GM21423 (cell line): ENCODE measurements at regions not wholly inside any gene's neighbourhood (a gene's known extent, or its start where the extent isn't known, plus 50 kb on each side); places are given as distances from the start of the nearest gene placed in this dataset.
"Not testable (repeated sequence)": the region's sequence is repeated elsewhere in the genome, so short reads cannot be mapped to it uniquely, and the experiment has no call there.

Experiments
- ATAC-seq: cut with Tn5 transposase; IDR thresholded peaks from one replicate; pipeline ENCODE4 v1.9.1; 2021; ENCODE audit warnings: mild to moderate bottlenecking, moderate library complexity; ENCODE audit not compliant: unreplicated experiment

DNA sequence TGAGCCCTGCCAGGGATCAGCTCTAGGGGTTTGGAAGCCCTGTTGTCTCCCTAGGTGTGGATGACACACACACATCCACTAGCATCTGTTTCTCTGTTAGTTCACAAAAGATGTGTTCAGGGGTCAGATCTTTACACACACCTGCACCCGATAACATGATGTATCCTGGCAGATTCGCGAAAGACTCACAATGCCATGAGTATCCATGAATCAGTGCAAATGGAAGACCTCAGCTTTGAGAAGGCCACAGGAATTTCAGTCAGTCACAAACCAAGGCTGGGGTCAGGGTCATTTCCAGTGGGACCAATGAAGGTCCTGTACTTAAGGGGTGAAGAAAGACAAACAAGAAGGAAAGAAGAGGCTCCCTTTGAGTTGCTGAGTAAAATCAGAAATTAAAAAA, 898.2 kb downstream of the UQCRFS1 start:
- no peak for ATAC-seq

DNA sequence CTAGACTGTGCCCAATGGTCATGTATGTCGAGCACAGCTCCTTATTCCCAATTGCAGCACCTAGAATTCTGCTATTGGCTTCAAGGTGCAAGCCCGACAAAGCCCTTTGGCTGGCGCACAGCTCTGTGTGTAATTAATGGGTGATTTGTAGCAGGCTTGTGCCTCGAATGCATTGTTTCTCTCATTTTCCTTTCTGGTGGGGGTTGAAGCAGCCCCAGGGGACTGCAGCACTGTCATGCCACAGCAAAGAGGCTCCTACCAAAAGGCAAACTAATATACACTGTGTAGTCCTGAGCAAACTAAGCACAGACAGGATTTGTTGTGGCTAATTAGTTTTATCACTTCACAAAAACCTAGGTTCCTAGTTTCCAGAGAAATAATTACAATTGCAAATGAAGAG, 898.7 kb downstream of the UQCRFS1 start:
- ATAC-seq, result no peak

DNA sequence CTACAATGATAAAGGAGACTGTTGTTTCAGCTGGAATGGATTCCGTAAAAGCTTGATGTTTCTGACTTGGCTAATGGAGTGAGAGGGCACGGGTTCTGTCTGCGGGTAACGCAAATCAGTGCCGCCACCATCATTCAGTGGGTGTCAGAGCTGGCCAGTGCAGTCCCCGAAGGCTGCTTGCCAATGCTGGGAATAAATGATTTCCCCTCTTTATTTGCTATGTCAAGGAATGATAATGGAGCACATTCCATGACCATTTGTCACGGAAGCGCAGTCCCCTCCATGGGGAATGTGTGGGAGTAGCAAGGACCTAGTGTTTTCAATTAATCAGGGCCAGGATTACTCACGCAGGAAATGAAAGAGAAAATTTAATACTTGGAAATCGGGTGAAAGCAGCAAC, 899.3 kb downstream of the UQCRFS1 start:
- ATAC-seq, result no peak

DNA sequence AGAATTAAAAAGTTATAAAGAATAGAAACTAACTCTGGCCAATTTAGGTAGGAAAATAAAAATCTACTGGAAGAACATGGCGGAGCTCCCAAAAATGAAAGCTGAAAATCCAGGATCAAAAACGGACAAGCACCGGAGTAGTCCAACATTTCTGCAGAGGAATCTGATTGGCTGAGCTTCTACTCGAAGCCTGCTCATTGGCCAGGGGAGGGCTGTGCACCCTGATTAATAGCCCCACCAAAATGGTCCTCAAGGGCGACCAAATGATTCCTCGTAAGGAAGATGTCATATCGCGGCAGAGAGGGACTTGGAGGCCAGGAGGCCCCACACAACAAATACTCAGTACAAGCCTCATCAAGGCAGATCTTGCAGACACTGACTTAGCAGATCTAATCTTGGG, 900.7 kb downstream of the UQCRFS1 start:
- no peak for ATAC-seq

DNA sequence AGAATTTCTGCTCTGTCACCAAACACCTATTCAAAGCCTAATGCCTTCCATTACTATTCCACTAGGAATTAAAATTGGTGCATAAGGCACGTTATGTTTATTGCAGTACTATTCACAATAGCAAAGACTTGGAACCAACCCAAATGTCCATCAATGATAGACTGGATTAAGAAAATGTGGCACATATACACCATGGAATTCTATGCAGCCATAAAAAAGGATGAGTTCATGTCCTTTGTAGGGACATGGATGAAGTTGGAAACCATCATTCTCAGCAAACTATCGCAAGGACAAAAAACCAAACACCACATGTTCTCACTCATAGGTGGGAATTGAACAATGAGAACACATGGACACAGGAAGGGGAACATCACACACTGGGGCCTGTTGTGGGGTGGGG, 902.1 kb downstream of the UQCRFS1 start:
- not testable (repeated sequence) for ATAC-seq

DNA sequence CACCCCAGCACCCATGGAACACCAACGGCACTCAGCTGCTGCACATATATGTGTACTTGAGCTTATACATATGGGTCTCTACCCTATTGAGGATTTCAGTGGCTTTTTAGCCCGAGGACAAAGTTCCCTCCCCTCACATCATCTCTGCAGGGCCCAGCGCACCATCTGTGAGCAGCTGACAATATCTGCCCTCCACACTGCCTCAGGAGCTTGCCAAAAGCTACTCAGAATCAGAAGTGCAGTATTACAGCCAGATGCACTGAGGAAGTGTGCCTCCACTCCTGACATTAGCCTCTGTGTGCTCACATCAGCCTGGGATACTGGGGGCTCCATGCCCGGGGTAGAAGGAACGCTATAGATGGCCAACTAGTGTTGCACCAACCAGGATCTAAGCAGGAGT, 903.9 kb downstream of the UQCRFS1 start:
- ATAC-seq, result no peak

DNA sequence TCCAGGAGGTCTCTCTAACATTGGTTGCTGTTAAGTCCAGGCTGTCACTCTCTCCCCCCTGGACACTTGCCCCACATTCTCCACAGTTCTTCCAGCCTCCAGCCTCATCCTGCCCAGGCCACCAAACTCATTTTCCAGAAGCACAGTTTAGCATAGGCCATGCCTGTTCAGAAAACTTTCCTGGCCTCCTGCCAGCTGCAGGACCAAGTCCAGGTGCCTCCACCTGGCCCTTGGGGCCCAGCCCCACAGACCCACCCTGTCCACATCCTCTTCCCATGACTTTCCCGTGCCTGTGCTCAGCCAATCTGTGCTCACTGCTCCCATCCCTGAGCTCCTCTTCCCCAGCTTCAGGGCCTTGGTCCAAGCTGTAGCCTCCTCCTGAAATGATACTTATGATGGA, 905.0 kb downstream of the UQCRFS1 start:
- ATAC-seq, result no peak

DNA sequence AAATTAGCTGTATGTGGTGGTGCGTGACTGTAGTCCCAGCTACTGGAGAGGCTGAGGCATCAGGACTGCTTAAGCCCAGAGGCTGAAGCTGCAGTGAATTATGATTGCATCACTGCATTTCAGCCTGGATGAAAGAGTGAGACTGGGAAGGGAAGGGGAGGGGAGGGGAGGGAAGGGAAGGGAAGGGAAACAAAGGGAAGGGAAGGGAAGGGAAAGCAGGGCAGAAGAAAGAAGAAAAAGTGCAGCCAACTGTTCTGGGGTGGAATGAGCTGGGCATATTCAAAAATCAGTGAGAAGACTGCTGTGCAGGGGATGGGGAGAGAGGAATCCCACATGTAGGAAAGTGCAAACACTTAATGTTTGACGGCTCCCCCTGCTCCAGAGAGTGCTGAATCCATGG, 905.5 kb downstream of the UQCRFS1 start:
- no peak for ATAC-seq

DNA sequence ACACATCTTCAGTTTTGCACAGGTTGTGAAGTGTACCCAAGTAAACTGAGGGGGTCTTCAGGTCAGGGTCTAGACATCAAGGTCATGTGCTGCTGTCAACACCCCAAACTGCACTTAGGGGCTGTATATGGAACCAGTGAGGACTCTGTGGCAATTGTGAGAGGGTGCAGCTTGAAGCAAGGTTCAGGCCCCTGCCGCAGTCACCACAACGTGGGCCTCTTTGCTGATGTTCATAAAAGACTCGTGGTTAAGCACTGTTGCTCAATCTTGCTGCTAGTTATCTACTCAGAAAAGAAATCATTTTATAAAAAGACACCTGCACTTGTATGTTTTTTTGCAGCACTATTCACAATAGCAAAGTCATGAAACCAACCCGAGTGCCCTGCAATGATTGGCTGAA, 907.4 kb downstream of the UQCRFS1 start:
- no peak for ATAC-seq

DNA sequence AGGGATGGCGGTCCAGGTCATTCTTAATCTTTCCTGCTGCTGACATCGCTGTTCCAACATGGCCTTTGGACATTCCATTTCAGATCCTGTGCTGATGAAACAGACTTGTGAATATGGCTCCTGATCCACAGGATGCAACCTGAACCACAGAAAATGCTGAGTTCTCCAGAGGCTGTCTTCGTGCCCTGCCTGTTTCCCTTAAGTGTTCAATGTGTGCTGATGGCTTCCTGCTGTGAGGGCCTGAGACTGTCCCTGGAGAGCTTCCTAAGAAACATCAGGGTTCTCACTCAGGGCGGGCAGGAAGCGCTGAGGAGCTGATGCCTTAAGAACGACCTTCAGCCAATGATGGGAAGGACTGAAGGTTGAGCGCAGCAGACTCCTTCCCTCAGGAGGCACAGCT, 909.4 kb downstream of the UQCRFS1 start:
- ATAC-seq, result no peak

DNA sequence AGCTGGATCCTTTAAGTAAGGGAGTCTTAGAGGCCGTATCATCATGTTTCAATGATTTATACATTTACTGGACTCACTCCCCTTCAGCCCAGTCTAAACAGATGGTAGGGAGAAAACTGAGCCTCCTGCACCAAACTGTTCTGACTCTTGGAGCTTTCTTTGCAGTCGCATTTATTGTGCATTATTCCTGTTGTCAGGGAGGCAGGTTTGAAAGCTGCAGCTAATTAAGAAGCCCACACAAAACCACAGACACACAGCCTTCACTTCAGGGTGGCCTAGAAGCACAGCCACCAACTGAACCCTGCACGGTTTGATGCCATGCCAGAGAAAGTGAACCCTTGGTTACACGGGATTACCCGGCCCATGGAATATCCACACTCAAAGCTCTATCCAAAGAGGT, 911.0 kb downstream of the UQCRFS1 start:
- ATAC-seq, result no peak

DNA sequence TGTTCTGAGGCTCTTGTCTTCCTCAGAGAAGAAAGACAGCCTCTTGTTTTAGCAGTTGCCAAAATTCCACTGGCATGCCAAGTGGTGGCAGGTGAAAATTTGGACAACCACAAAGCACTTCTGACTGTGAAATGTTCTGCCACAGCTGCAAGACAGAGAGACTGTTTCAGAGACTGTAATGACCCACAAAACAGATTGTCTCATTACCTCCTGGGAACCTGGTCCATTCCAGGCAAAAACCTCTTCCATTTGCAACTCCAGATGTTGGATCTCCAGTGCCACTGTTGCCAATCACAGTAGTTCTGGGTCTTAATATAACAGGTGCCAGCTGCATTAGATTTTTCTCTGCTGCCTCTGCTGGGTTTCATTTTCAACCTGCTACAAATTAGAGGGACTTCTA, 911.5 kb downstream of the UQCRFS1 start:
- ATAC-seq, result no peak

DNA sequence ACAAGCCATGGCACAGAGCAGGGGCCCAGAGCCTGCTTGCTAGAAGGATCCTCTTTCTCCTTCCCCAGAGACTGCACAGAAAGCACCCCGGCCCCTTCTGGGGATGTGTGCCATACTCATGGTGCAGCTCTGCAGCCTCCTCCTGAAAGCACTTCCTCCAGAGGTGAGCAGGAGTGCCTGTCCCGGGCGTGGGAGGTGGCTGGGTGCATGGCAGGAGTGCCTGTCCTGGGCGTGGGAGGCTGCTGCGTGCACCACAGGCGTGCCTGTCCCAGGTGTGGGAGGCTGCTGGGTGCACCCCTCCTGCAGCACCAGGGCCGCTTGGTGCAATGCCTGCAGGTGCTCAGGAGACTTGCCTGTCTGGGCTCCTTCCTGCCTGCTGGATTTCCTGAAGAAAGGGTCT, 913.3 kb downstream of the UQCRFS1 start:
- no peak for ATAC-seq

DNA sequence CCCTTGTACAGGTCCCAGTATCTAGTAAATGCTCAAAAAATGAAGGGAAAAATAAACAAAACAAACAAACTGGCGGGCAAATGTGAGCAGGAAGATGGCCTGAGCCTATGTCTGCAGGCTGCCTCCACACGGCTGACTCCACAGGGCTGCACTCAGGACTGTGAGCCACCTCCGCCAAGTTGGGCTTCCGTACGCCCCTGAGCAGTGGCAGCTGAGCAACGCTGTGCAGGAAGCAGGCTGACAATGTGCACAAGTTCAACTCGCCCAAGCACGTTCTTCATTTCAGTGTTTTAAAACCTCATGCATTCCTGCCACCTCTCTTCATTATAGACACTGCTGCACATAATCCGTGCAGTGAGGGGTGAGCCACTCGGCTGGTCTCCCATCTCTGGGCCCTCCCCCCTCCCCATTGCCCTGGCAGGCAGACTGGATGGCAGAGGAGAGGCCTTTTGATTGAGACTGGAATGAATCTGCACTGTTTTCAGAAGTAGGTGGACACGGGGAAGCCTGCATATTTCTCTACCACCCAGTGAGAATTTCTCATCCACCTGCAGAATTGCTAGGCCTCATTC, 915.3 kb downstream of the UQCRFS1 start:
- no peak for ATAC-seq

DNA sequence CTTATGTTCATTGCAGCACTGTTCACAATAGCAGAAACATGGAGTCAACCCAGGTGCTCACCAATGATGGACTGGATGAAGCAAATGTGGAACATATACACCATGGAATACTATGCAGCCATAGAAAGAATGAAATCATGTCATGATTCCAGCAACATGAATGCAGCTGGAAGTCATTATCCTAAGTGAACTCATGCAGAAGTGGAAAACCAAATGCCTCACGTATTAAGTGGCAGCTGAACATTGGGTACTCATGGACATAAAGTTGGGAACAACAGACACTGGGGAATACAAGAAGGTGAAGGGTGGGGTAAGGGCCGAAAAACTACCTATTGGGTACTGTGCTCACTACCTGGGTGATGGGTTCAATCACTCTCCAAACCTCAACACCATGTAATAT, 915.9 kb downstream of the UQCRFS1 start:
- ATAC-seq, result no peak

DNA sequence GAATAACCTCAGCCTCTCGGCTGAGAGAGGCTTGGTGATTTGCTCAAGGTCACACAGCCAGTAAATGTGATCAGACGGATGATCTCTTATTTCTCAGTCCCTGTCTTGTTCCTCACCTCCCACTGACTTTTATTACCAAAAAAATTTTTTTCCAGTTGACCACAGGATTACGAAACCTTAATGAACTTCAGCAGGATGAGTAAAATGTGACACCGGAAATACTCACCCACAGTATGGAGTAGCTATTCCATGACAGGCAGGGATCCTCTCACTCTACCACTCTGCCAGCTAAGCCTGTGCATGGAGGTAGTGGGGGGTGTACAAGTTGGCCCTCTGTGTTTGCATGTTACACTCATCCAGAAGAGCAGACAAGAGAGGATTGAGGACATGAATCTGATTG, 916.4 kb downstream of the UQCRFS1 start:
- no peak for ATAC-seq

DNA sequence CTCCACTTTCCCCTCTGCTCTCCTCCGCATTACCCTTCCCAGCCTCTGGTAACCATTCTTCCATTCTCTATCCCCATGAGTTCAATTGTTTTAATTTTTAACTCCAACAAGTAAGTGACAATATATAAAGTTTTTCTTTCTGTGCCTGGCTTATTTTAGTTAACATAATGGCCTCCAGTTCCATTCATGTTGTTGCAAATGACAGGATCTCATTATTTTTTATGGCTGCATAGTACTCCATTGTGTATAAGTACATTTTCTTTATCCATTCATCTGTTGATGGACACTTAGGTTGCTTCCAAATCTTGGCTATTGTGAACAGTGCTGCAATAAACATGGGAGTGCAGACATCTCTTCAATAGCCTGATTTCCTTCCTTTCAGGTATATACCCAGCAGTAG, 918.0 kb downstream of the UQCRFS1 start:
- not testable (repeated sequence) for ATAC-seq

DNA sequence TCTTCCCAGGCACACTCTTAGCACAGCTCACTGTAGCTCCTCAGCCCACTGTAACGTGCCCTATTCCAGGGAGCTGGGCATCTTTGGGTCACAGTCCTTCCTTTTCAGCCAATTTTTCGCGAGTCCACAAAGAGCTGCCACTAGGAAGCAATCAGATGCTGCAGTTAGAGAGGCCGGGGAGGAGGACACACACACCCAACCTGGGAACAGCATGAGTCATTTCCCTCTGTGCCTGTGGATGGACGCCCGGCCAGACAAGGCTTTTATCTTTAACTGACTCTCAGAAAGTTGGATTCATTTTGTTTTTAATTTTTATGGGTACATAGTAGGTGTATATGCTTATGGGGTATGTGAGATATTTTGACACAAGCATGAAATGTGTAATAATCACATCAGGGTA, 918.6 kb downstream of the UQCRFS1 start:
- no peak for ATAC-seq

DNA sequence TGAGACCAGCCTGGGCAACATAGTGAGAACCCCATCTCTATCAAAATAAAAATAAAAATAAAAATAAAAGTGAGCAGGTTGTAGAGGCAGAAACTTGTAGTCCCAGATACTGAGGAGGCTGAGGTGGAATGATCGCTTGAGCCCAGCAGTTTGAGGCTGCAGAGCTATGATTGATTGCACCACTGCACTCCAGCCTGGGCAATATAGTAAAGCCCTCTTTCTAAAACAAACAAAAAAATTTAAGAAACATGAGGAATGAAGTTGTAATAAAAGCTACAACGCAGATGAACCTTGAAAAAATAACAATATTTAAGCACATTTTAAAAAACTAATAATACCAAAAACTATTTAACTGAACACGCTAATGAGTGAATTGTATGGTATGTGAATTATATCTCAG, 919.3 kb downstream of the UQCRFS1 start:
- ATAC-seq, result no peak

DNA sequence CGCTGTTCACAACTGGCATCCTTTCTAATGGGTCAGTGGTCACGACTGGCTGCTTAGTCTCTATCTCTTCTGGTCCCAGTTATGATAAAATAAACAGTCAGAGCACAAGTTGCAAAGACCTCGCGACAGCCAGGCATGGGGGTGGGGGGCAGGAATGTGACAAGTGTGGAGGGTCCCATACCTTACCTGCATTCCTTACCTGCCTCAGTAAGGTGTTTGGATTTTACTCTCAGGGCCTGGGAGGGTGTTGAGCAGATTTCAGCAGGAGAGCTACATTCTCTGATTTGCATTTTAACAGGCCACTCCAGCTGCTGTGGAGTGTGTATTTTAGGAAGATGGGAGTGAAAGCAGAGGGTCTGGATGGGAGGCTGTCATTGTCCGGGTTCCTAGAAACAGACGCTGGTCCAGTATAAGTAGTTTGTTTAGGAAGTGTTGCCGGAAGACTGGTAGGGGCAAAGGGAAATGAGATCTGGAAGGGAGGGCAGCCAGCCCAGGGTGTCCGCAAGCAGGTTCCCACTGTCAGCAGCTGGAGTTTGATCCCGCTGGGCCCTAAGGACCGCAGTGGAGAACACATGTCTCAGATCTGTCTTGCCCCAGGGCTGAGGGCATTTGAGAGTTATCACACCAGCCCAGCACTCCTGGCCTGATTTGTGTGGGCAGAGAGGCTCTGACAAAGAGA, 920.0 kb downstream of the UQCRFS1 start:
- no peak for ATAC-seq

DNA sequence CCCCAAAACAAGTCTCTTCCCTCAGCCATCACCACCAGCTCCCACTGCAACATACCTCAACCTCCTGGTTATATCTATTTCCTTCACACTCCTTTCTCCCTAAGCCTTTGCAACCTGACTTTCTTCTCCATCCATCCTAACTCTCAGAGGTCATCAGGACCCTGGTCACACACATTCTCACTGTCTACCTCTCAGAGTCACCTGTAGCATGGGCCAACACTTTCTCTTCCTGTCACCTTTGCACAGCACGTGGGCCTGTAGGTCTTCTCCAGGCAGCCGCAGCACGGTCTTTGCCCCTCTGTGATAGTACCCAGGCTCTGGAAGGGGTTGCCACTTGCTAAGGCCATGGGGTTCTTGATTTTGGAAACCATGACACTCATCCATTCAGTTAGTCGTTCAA, 921.1 kb downstream of the UQCRFS1 start:
- ATAC-seq, result no peak

DNA sequence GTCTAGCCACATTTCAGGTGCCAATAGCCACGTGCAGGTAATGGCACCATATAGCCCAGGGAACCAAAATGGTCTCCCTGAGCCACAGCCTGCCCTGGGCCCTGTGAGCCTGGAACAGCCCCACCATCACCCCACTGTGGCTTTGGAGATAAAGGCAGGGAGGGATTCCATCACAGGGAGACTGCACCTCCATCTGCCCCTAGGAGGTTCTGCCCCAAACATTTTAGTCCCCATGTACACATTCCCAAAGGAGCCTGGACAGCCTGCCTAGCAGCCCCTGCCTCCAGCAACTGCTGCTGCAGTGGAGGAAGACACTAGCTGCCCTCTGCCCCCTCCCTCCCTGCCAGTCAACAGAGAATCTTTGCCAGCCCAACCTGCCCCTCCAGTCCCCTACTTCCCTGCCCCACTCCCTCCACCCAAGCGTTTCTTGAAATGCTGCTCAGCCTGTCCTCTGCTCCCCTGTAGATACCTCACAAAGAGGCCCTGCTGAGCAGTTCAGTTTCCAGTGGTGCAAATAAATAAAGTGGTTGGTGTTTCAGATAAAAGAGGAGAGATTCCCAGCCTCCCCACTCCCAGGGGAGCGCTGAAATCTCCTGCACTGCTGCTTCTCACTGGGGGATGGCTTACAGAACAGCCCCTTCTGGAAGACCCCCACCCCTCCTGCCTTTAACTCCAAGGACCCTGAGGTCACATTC, 921.8 kb downstream of the UQCRFS1 start:
- ATAC-seq, result no peak
